RKO (cell line): ENCODE measurements at regions not wholly inside any gene's neighbourhood (a gene's known extent, or its start where the extent isn't known, plus 50 kb on each side); places are given as distances from the start of the nearest gene placed in this dataset.

Experiments
- DNase-seq: peaks from one replicate; pipeline ENCODE4 v3.0.0-alpha.2; 2016; ENCODE audit warnings: low spot score

DNA sequence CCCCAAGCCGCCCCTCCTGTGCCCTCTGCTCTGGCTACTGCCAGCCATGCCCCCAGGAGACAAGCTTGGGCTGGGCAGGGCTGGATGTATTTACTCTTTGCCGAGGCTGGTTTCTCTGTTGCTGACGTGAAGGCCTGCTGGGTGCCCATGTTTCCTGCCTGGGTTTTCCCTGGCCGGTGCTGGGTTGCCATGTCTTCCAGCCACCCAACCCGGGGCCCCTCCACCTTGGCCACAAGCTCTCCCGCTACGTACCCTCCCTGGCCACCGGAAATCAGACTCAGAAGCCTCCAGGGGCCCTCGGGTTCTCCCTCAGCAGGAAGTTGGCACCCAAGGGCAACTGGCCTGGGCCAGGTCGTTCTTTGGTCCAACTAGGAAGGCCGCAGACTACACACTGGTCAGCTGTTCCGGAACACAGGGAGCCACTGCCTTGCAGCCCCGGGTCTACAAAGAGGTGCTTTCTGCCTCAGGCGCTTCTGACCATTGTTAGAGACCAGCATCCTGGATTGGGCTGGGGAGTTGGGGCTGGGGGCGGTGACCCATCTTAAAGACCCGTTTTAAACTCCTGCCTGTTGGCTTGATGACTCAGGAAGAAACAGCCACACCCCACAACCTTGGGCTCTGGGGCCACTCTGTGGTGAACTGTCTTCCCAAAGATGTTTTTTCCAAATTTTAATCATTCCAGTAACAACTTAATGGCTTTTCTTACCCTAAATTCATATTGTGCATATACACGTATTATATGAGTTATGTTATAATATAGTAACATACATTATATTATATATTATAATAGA, 71.2 kb upstream of the RUNX3 start:
- no peak for DNase-seq

DNA sequence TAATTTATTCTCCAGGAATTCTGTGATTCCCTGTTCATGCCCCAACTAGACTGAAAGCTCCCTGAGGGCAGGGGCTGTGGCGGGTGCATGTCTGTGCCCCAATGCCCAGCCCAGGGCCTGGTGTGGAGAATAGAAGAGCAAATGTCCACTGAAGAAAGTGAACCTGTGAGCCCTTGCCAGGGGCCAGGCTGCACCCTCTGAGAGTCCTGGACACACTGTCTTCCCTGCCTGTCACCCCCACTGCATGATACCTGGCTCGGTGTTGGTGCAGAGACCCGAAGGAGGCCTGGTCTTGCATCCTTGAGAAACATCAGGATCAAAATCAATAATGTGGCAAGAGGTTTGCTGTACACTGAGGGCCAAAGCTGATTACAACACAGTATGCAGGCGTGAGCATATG, 69.8 kb upstream of the RUNX3 start:
- no peak for DNase-seq

GRCh38 chr1:24999426-24999825, 69.3 kb upstream of the RUNX3 start:
- DNase-seq = no peak

DNA sequence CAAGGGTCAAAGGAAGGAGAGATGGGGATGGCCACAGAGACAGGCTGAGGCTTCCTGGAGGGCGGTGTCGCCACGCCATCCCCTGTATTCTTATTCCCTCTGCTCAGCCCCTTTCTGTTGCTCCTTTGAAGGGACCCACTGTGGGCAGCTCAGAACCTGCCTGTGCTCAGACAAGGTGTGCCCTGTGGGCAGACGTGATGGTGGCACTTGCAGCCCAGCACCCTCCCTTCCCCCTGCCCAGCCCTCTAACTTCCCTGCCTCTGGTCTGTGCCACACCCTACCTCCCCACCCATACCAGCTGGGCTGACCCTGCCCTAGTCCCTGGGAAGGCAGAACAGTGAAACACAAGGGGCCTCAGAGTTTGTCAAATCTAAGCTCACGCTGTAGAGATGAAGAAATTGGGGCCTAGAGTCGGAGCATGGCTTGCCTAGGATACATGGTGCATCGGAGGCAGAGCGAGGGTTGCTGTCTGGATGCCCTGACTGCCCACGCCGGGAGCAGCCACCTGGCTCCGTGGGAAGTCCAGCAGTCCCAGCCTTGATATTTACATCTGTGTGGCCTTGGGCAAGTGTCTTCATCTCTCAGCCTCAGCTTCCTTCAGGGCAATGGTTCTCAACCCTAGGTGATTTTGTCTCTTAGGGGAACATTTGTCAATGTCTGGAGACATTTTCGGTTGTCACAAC, 68.6 kb upstream of the RUNX3 start:
- DNase-seq = no peak

- no peak for DNase-seq
These were observed 67.2 kb upstream of the RUNX3 start for GRCh38 chr1:24996983-24997893.

- no peak for DNase-seq
These were observed 66.4 kb upstream of the RUNX3 start for GRCh38 chr1:24996456-24996855.

GRCh38 chr1:24995661-24996060, 65.6 kb upstream of the RUNX3 start:
- DNase-seq = no peak

DNA sequence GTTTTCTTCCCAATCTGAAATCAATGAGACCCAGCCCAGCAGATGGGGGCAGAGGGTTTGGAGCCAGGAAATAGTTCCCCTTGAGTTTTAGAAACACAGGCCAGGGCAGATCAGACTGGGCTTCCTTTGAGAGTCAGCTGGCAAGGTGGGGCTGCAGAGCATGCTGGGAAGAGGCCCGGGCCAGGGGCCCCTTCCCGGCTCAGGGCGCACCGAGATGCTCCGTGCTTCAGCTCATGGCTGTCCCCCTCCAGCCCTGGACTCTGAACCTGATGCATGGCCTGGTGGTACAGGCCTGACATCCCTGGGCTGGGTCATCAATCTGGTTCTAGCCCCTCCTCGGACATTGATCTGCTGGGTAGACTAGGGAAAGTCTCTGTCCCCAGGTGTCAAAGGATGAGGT, 65.1 kb upstream of the RUNX3 start:
- DNase-seq = no peak

- no peak for DNase-seq
These were observed 64.0 kb upstream of the RUNX3 start for GRCh38 chr1:24993871-24994580.

DNA sequence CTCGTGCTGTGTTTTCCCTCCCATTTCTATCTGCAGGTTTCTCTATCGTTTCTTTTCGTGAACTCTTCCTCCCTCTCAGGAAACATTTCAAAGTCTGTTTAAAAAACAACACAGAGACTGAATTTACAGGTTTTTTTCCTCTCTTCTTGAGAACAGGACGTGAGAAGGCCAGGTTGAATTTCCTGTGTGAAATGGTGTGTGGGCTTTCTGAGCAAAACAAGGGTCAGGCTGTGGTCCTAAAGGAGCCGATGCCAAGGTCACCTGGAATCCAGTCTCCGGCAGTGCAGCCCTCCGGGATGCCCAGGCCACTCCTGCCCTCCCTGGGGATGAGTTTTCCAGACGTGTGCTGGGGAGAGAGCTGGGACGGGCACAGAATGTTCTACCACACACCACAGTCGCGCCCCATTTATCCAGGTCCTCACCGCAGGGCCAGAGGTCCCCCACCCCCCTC, 62.7 kb upstream of the RUNX3 start:
- DNase-seq = no peak

DNA sequence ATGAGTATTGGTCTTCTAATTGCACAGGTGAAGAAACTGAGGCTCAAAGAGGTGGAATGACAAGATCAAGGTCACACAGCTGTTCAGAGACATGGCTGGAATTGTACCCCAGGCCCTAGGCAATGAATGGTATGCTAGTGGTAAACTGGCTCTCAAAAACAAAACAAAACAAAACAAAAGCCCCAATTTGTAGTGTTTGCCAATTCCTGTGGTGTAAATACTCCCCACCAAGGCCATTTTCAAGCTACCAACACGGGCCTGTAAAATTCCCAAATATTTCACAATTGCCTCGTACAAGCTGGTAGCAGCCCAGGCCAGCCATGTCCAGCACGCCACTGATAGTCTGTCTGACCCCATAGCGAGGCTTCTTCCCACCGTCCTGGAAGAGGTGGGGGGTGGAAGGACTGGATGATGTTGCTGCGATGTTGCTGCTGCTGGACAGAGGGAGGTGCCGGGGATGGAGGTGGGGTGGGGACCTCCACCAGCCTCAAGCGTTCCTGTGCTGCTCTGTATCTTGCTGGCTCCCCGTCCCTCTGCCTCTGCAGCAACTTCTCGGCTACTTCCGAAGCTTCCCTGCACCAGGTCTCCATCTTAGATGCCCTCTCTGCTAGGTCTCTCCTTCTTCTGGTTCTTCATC, 62.2 kb upstream of the RUNX3 start:
- DNase-seq = no peak

GRCh38 chr1:24991697-24992096, 61.6 kb upstream of the RUNX3 start:
- DNase-seq = no peak

- no peak for DNase-seq
These were observed 60.9 kb upstream of the RUNX3 start for GRCh38 chr1:24990779-24991641.

DNA sequence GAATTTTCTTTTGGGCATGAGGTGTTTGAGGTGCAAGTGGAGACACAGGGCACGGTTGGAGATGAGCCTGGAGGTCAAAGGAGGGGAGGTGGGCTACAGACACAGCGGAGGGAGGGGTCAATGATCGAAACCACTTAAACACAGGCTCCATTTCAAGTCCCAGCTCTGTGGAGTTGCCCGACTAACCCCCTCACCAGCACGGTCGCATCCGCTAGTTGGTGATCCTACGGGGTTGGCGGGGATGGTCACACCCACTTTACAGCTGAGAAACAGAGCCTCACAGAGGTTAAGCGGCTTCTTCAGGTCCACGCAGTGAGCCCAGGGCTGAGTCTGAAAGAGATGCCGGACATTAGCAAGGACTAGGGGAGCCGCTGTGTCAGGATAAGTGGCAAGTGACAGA, 60.1 kb upstream of the RUNX3 start:
- DNase-seq = no peak

DNA sequence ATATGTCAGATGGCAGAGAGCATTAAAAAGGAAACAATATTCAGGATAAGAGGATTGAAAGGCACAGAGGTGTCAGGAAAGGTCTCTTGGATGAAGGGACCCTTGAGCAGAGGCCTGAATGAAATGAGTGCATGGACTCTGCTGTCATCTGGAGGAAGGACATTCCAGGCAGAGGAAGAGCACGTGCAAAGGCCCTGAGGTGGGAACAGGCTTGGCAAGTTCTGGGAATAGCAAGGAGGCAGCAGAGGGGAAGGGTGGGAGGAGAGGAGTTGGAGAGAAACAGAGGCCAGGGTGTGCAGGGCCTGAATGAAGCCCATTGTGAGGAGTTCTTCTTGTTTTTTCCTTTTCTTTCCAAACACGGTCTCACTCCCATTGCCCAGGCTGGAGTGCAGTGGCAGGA, 59.0 kb upstream of the RUNX3 start:
- no peak for DNase-seq

DNA sequence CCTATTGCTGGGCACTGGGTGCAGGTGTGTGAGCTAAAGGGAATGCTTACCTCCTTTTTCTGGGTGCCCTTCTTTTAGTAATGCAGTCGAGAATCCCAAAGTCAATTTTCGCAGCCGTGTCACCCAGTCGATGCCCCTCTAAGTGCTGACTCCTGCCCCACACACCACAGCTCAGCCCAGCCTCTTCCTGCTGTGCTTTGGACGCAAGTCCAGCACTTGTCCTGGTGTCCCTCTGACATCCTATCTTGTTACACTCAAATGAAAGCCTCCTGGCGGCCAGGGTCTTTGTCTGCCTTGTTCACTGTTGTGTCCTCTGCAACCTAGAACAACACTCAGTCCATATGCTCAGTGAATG, 58.5 kb upstream of the RUNX3 start:
- no peak for DNase-seq

DNA sequence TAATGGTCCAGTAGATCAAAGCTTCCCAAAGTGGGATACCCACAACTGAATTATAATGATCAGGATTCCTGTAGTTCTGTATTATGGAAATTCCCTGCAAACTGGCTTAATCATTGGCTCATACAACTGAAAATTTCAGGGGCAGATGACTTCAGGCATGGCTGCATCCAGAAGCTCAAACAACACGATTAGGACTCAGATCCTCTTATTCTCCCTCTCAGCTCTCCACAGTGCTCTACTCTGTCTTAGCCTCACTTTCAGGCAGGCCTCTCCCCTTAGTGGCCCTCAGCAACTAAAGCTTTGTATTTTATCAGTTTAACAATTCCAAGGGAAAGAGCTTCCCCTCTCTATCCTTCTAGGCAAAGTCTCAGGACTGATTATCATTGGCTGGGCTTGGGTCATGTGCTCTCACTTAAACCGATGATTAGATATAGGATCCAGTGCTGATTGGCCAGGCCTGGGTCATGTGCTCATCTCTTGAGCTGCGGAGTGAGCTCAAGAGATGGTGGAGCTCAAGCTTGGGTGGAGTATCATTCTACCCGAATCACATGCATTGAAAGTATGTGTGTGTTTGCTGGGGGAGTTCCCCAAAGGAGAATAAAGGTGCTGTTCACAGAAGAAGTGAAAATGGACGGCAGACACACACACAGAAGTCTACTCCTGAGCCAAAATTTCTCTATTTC, 57.9 kb upstream of the RUNX3 start:
- DNase-seq = no peak

GRCh38 chr1:24987424-24987823, 57.3 kb upstream of the RUNX3 start:
- no peak for DNase-seq

DNA sequence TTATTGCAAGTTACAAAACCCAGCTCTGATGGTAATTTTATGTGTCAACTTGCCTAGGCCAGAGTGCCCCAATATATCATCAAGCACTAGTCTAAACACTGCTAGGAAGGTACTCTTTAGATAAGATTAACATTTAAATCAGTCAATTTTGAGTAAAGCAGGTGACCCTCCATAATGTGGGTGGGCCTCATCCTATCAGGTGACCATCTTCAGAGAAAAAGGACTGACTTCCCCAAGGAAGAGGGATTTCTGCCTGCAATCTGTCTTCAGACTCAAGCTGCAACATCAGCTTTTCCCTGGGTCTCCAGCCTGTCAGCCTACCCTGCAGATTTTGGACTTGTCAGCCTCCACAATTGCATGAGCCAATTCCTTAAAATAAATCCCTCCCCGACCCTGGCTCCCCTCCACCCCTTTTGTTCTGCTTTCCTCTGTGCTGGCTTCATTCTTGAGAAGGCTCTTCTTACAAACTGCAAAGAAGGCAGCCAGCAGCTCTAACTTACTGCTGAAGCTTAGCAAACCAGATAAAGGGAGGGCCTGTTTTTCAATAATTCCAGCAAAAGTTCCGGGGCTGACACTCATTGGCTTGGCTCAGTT, 56.4 kb upstream of the RUNX3 start:
- no peak for DNase-seq

DNA sequence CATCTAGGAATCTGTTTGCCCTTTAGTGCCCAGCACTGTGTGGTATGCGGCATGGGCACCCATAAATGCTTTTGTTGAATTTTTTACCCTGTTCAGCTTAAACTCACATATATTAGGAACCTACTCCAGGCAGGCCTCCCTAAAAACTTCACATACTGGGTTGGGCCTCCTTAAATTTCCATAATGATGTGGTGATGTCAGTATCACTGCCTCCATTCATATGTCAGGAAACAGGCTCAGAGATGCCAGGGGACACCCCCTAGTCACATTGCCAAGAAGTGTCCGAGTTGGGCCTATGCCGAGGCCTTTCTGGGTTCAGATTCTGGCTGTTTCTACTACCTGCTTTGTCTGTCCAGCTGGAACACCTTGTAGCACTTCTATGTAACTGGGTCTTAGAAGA, 55.7 kb upstream of the RUNX3 start:
- DNase-seq = no peak
